ENCODE measurements at regions not wholly inside any gene's neighbourhood (a gene's known extent, or its start where the extent isn't known, plus 50 kb on each side); places are given as distances from the start of the nearest gene placed in this dataset.

DNA sequence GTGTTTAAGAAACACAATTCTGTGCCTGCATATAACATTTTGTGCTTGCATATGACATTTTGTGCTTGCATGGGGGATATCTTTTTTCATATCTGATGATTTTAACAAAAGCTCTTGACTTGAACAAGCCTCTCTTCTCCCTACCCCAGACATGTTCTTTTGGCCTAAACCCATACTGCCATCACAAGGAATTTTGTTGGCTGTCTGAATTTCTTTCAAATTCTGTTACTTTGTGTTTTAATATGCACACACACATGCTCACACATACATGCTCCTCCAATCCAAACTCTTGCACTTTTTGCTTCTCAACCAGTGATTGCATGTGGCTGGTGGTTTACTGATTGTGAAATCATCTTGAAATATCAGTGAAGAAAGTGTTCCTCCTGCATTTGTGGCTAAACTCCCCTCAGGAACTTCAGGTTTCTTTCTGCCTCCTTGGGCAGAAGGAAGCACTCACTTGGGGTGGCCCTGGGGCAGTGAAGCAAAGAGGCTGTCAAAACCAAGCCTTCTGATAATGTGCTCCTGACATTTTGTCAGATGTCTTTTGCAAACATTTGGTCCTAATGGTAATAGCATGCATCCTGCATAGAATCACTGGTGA is 377.2 kb upstream of the KLF4 start:
- Histone ChIP-seq H4K20me1 (ENCODE audit: insufficient read depth, low read length) (no peaks in the 10 kb centered on the region), H3K9me3 (ENCODE audit: low read length) (no peaks in the 10 kb centered on the region), H3K4me2 (ENCODE audit: low read depth, low read length) (no peak overlapping the region), H3K79me2 (ENCODE audit: insufficient read depth, low read length) (no peaks in the 10 kb centered on the region), H3K9ac (ENCODE audit: insufficient read depth, low read depth, low read length) (no peak overlapping the region), H3K4me1 (ENCODE audit: insufficient read depth, low read length) (no peaks in the 10 kb centered on the region), H3K27ac (ENCODE audit: extremely low read length, insufficient read depth, low read length) (no peak overlapping the region), H3K36me3 (replicated peaks in 1 of 2; ENCODE audit: control insufficient read depth in 1 of 2, insufficient read depth in 2 of 2, low read length in 2 of 2) (no peaks in the 10 kb centered on the region), H3K4me3 (replicated peaks in 1 of 3; ENCODE audit: insufficient read depth in 1 of 3, low read depth in 2 of 3, low read length in 3 of 3) (no peak overlapping the region), H2AFZ (ENCODE audit: low read length) (no peak overlapping the region), H3K27me3 (ENCODE audit: control insufficient read depth in 1 of 2, insufficient read depth in 2 of 2, low read length in 2 of 2) (no peaks in the 10 kb centered on the region)
- peak; percentile 51; the same call in 1 of the 2 replicates for TF ChIP-seq CEBPB (IDR thresholded peaks at IDR 0.05; ENCODE audit: borderline replicate concordance, low read depth, low read length)
- no peak for TF ChIP-seq ZNF329 (CRISPR knock-in tag; IDR thresholded peaks at IDR 0.05; ENCODE audit: low read depth)
- in situ Hi-C loops (cut with HindIII; ENCODE audit: extremely low pct_ligation_motif_present, low pct_unique_long_range_greater_than_20kb): no loop called here
- intact Hi-C loops (cut with micrococcal nuclease; ENCODE audit: unreplicated experiment): no loop called here
- POLR2A ChIA-PET: no interaction called here
- FAIRE-seq: no peak
- DNase-seq (ENCODE audit: low spot score): no peak
- BruUV-seq (replicated peaks): no TSS peak
- CTCF ChIA-PET (ENCODE audit: low intra/inter-chr PET ratio, low total read pairs): no interaction called here
- ATAC-seq: no peak

DNA sequence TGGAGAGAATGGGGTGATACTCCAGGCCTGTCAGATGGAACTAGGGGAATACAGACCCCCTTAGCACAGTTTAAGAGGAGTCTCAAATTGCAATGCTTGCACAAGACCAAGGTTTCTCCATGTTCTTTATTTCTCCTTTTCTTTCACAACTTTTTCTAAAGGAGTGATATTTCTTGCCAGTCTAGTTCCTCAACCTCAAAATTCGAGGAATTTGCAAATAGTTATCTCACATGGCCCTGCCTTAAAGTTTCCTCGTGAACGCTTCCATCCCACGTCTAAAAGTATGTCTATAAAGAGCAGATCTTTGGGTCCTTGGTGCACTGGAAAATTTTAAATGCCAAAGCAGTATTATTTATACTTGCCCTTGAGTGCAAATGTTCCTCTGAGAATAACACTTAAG is 373.8 kb upstream of the KLF4 start:
- Histone ChIP-seq H3K9ac (ENCODE audit: insufficient read depth, low read depth, low read length) (no peak overlapping the region), H3K4me3 (replicated peaks in 1 of 3; ENCODE audit: insufficient read depth in 1 of 3, low read depth in 2 of 3, low read length in 3 of 3) (no peak overlapping the region), H3K36me3 (replicated peaks in 1 of 2; ENCODE audit: control insufficient read depth in 1 of 2, insufficient read depth in 2 of 2, low read length in 2 of 2) (no peaks in the 10 kb centered on the region), H2AFZ (ENCODE audit: low read length) (no peak overlapping the region), H3K4me2 (ENCODE audit: low read depth, low read length) (no peak overlapping the region), H3K9me3 (ENCODE audit: low read length) (no peaks in the 10 kb centered on the region), H3K27me3 (ENCODE audit: control insufficient read depth in 1 of 2, insufficient read depth in 2 of 2, low read length in 2 of 2) (no peaks in the 10 kb centered on the region), H3K27ac (ENCODE audit: extremely low read length, insufficient read depth, low read length) (no peak overlapping the region), H3K4me1 (ENCODE audit: insufficient read depth, low read length) (no peaks in the 10 kb centered on the region), H3K79me2 (ENCODE audit: insufficient read depth, low read length) (no peaks in the 10 kb centered on the region), H4K20me1 (ENCODE audit: insufficient read depth, low read length) (no peaks in the 10 kb centered on the region)
- no peak for ATAC-seq
- WGBS (ENCODE audit: low lambda C conversion rate): 12% methylated on average over 4 of the region's 4 CpGs
- intact Hi-C loops (cut with micrococcal nuclease; ENCODE audit: unreplicated experiment): no loop called here
- BruUV-seq (replicated peaks): no TSS peak
- in situ Hi-C loops (cut with HindIII; ENCODE audit: extremely low pct_ligation_motif_present, low pct_unique_long_range_greater_than_20kb): no loop called here
- POLR2A ChIA-PET: no interaction called here
- no peak for FAIRE-seq
- CTCF ChIA-PET (ENCODE audit: low intra/inter-chr PET ratio, low total read pairs): no interaction called here
- no peak for DNase-seq (ENCODE audit: low spot score)
- TF ChIP-seq, protein P1, sequence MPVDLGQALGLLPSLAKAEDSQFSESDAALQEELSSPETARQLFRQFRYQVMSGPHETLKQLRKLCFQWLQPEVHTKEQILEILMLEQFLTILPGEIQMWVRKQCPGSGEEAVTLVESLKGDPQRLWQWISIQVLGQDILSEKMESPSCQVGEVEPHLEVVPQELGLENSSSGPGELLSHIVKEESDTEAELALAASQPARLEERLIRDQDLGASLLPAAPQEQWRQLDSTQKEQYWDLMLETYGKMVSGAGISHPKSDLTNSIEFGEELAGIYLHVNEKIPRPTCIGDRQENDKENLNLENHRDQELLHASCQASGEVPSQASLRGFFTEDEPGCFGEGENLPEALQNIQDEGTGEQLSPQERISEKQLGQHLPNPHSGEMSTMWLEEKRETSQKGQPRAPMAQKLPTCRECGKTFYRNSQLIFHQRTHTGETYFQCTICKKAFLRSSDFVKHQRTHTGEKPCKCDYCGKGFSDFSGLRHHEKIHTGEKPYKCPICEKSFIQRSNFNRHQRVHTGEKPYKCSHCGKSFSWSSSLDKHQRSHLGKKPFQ (CRISPR knock-in tag; IDR thresholded peaks at IDR 0.05; ENCODE audit: insufficient replicate concordance): no peak
- TF ChIP-seq PPARG (CRISPR knock-in tag; conservative IDR thresholded peaks at IDR 0.05) (no peak), ARHGAP35 (CRISPR knock-in tag; IDR thresholded peaks at IDR 0.05; ENCODE audit: borderline replicate concordance) (no peak), ZMYM4 (CRISPR knock-in tag; IDR thresholded peaks at IDR 0.05) (no peak), SP140L (CRISPR knock-in tag; IDR thresholded peaks at IDR 0.05; ENCODE audit: borderline replicate concordance) (no peak), ZNF552 (CRISPR knock-in tag; IDR thresholded peaks at IDR 0.05; ENCODE audit: borderline replicate concordance) (no peak)
- TF ChIP-seq, protein P2, sequence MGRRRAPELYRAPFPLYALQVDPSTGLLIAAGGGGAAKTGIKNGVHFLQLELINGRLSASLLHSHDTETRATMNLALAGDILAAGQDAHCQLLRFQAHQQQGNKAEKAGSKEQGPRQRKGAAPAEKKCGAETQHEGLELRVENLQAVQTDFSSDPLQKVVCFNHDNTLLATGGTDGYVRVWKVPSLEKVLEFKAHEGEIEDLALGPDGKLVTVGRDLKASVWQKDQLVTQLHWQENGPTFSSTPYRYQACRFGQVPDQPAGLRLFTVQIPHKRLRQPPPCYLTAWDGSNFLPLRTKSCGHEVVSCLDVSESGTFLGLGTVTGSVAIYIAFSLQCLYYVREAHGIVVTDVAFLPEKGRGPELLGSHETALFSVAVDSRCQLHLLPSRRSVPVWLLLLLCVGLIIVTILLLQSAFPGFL (CRISPR knock-in tag; IDR thresholded peaks at IDR 0.05): no peak
- TF ChIP-seq, protein P3, sequence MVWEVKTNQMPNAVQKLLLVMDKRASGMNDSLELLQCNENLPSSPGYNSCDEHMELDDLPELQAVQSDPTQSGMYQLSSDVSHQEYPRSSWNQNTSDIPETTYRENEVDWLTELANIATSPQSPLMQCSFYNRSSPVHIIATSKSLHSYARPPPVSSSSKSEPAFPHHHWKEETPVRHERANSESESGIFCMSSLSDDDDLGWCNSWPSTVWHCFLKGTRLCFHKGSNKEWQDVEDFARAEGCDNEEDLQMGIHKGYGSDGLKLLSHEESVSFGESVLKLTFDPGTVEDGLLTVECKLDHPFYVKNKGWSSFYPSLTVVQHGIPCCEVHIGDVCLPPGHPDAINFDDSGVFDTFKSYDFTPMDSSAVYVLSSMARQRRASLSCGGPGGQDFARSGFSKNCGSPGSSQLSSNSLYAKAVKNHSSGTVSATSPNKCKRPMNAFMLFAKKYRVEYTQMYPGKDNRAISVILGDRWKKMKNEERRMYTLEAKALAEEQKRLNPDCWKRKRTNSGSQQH (CRISPR knock-in tag; IDR thresholded peaks at IDR 0.05; ENCODE audit: low read depth): no peak
- TF ChIP-seq, protein P4, sequence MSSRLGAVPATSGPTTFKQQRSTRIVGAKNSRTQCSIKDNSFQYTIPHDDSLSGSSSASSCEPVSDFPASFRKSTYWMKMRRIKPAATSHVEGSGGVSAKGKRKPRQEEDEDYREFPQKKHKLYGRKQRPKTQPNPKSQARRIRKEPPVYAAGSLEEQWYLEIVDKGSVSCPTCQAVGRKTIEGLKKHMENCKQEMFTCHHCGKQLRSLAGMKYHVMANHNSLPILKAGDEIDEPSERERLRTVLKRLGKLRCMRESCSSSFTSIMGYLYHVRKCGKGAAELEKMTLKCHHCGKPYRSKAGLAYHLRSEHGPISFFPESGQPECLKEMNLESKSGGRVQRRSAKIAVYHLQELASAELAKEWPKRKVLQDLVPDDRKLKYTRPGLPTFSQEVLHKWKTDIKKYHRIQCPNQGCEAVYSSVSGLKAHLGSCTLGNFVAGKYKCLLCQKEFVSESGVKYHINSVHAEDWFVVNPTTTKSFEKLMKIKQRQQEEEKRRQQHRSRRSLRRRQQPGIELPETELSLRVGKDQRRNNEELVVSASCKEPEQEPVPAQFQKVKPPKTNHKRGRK (CRISPR knock-in tag; IDR thresholded peaks at IDR 0.05): no peak

All from HepG2 (cell line).